HFF-Myc (cell line): ENCODE measurements at regions not wholly inside any gene's neighbourhood (a gene's known extent, or its start where the extent isn't known, plus 50 kb on each side); places are given as distances from the start of the nearest gene placed in this dataset.

Source experiments
- DNase-seq: peaks from one replicate; pipeline ENCODE4 v3.0.0-alpha.2; 2011; ENCODE audit warnings: low read depth; ENCODE audit errors: extremely low read depth
- H3K4me3 ChIP-seq: replicated peaks from 2 replicates; pipeline ENCODE4 v1.5.1; 2011; ENCODE audit warnings: low read depth, mild to moderate bottlenecking, control low read depth, low read length
- TF ChIP-seq, protein P1 (sequence below): IDR thresholded peaks from 2 replicates; pipeline ENCODE4 v1.5.1; 2012; ENCODE audit warnings: mild to moderate bottlenecking, low read depth, low read length, control low read depth; ENCODE audit errors: missing control alignments

GRCh38 chr5:121164632-121165031 is 687.0 kb upstream of the FTMT start:
- no peak for DNase-seq
- no peak overlapping the region for H3K4me3 ChIP-seq
- TF ChIP-seq, protein P1, sequence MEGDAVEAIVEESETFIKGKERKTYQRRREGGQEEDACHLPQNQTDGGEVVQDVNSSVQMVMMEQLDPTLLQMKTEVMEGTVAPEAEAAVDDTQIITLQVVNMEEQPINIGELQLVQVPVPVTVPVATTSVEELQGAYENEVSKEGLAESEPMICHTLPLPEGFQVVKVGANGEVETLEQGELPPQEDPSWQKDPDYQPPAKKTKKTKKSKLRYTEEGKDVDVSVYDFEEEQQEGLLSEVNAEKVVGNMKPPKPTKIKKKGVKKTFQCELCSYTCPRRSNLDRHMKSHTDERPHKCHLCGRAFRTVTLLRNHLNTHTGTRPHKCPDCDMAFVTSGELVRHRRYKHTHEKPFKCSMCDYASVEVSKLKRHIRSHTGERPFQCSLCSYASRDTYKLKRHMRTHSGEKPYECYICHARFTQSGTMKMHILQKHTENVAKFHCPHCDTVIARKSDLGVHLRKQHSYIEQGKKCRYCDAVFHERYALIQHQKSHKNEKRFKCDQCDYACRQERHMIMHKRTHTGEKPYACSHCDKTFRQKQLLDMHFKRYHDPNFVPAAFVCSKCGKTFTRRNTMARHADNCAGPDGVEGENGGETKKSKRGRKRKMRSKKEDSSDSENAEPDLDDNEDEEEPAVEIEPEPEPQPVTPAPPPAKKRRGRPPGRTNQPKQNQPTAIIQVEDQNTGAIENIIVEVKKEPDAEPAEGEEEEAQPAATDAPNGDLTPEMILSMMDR = no peak

- TF ChIP-seq, protein P1 = no peak
- H3K4me3 ChIP-seq = no peak overlapping the region
- no peak for DNase-seq
Observed at GRCh38 chr5:121171361-121171760, 680.3 kb upstream of the FTMT start.

- H3K4me3 ChIP-seq = no peak overlapping the region
- DNase-seq = no peak
- TF ChIP-seq, protein P1 = no peak
Observed at GRCh38 chr5:121171834-121172233, 679.8 kb upstream of the FTMT start.

DNA sequence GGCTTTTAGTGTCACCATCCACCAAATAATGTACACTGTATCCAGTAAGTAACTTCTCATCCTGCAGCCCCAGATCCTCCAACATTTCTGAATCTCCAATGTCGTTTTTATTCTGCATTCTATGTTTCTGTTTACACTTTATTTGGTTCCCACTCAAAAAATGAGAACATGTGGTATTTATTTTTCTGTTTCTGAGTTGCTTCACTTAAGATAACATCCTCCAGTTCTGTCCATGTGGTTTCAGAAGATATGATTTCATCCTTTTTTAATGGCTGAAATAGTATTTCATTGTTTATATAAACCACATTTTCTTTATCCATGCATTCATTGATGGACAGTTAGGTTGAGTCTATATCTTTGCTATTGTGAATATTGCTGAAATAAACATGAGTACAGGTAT is 677.3 kb upstream of the FTMT start:
- no peak for DNase-seq
- TF ChIP-seq, protein P1 = no peak
- no peak overlapping the region for H3K4me3 ChIP-seq

DNA sequence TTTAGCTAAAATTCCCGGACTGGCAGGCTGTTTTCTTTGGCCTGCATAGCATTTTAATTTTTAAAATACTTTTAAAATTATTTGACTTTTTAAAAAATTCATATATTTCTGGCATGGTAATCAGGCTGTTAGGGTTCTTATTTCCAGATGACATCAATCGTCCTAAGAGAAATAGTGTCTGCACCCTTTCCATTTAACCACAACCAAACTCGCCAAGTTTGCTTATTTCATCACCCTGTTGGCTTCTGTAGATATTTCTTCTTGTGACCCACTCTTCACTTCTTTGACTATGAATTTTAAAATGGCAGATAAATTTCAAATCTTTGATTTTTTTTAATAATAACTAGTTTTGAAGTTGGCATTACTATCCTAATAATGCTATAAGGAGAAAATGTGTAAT is 675.7 kb upstream of the FTMT start:
- TF ChIP-seq, protein P1 = no peak
- H3K4me3 ChIP-seq = no peak overlapping the region
- no peak for DNase-seq

GRCh38 chr5:121182788-121183490 is 668.7 kb upstream of the FTMT start:
- H3K4me3 ChIP-seq = no peak overlapping the region
- TF ChIP-seq, protein P1 = no peak
- DNase-seq = no peak

DNA sequence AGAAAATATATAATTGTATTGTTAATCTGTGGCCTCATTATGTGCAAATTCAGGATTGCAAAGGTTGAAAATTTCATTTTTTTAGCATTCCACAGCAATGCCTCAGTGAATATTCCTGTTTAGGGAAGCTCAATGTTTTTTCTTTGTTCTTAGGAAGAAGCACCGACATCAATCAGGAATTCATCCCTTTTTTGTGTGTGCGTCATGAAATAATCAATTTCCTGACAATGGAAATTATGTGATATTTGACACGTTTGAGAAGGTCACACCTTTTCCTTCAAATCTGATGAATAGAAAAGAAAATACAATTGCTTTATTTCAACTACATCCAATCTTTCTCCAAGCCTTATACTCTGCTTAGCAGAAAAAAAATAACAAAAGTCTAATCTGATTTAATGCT is 662.8 kb upstream of the FTMT start:
- TF ChIP-seq, protein P1 = no peak
- no peak for DNase-seq

More for the DNA sequence above, 662.8 kb upstream of the FTMT start:
- no peak overlapping the region for H3K4me3 ChIP-seq
